HG03460 (cell line): ENCODE measurements at regions not wholly inside any gene's neighbourhood (a gene's known extent, or its start where the extent isn't known, plus 50 kb on each side); places are given as distances from the start of the nearest gene placed in this dataset.

Experiments used
- ATAC-seq: cut with Tn5 transposase; IDR thresholded peaks from one replicate; pipeline ENCODE4 v1.9.1; 2021; ENCODE audit not compliant: unreplicated experiment

GRCh38 chr7:19235680-19236079 lies 90.5 kb upstream of the FERD3L start:
- ATAC-seq = no peak

- no peak for ATAC-seq
These were observed 79.7 kb upstream of the FERD3L start for GRCh38 chr7:19224951-19225350.

- ATAC-seq = no peak
These were observed 70.2 kb upstream of the FERD3L start for GRCh38 chr7:19215412-19215811.

- ATAC-seq = no peak
These were observed 68.5 kb upstream of the FERD3L start for GRCh38 chr7:19213746-19214145.

GRCh38 chr7:19210893-19211413 lies 65.7 kb upstream of the FERD3L start:
- no peak for ATAC-seq

DNA sequence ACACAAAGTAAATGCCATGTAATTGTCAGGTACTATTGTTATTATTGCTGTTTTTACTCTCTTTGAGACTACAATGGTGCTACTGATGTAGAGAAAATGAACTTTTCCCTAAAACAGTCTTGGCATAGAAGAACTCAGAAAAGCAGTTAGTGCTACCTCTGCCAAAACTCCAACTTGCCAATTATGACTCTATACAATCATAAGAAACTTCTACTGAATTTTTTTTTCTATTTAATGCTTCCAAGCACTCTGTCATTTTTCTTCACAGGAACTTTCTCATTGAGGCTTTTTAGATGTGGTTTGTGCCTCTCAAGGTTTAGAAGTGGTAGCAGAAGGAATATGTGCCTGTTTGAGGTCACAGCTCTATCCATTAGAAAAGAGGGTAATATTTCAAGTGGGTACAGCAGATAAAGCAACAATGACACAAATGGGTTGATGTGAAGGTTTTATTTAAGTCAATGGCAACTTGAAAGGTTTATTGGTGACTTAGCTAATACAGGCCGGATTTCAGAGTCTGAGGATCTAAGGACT lies 64.0 kb upstream of the FERD3L start:
- ATAC-seq = no peak

GRCh38 chr7:19206721-19207120 lies 61.5 kb upstream of the FERD3L start:
- ATAC-seq = no peak

GRCh38 chr7:19203686-19204085 lies 58.5 kb upstream of the FERD3L start:
- ATAC-seq = no peak

GRCh38 chr7:19202599-19202998 lies 57.4 kb upstream of the FERD3L start:
- no peak for ATAC-seq
